ENCODE measurements at regions not wholly inside any gene's neighbourhood (a gene's known extent, or its start where the extent isn't known, plus 50 kb on each side); places are given as distances from the start of the nearest gene placed in this dataset.

- DNase-seq (ENCODE audit: low spot score), result no peak
- no peak overlapping the region for H3K4me3 ChIP-seq
- no peak overlapping the region for H3K27ac ChIP-seq
- TF ChIP-seq, protein P1, sequence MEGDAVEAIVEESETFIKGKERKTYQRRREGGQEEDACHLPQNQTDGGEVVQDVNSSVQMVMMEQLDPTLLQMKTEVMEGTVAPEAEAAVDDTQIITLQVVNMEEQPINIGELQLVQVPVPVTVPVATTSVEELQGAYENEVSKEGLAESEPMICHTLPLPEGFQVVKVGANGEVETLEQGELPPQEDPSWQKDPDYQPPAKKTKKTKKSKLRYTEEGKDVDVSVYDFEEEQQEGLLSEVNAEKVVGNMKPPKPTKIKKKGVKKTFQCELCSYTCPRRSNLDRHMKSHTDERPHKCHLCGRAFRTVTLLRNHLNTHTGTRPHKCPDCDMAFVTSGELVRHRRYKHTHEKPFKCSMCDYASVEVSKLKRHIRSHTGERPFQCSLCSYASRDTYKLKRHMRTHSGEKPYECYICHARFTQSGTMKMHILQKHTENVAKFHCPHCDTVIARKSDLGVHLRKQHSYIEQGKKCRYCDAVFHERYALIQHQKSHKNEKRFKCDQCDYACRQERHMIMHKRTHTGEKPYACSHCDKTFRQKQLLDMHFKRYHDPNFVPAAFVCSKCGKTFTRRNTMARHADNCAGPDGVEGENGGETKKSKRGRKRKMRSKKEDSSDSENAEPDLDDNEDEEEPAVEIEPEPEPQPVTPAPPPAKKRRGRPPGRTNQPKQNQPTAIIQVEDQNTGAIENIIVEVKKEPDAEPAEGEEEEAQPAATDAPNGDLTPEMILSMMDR (IDR thresholded peaks at IDR 0.05), result no peak
Measured at GRCh38 chr10:35927341-35927740, 285.2 kb upstream of the FZD8 start.

DNA sequence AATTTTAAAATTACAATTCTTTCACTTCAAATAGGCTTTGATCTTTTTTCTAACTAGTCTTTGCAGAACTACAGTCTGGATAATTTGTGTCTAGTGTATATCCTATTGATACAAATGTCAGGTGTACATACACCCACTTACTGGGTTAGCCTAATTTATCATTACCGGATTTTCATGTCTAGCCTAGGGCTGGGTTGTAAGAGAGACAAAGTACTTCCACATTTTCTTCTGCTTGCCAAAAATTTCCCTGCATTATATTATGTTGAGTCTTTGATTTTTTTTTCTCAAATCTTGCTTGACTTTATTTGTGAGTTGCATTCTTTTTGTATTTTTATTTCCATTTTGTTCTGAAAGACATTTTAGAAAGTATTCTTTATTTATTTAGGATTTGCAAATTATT lies 284.8 kb upstream of the FZD8 start:
- Histone ChIP-seq H3K27ac (no peak overlapping the region), H3K4me3 (no peak overlapping the region)
- TF ChIP-seq, protein P1 (IDR thresholded peaks at IDR 0.05), result no peak
- no peak for DNase-seq (ENCODE audit: low spot score)

- no peak overlapping the region for H3K27ac ChIP-seq
- DNase-seq (ENCODE audit: low spot score), result no peak
- no peak overlapping the region for H3K4me3 ChIP-seq
- TF ChIP-seq, protein P1 (IDR thresholded peaks at IDR 0.05), result no peak
Measured at GRCh38 chr10:35925493-35925892, 283.4 kb upstream of the FZD8 start.

GRCh38 chr10:35924759-35925158 lies 282.7 kb upstream of the FZD8 start:
- TF ChIP-seq, protein P1 (IDR thresholded peaks at IDR 0.05), result no peak
- no peak overlapping the region for H3K27ac ChIP-seq
- no peak for DNase-seq (ENCODE audit: low spot score)
- no peak overlapping the region for H3K4me3 ChIP-seq

GRCh38 chr10:35922876-35923600 lies 280.9 kb upstream of the FZD8 start:
- TF ChIP-seq, protein P1 (IDR thresholded peaks at IDR 0.05), result no peak
- Histone ChIP-seq H3K27ac (no peak overlapping the region), H3K4me3 (no peak overlapping the region)
- no peak for DNase-seq (ENCODE audit: low spot score)

DNA sequence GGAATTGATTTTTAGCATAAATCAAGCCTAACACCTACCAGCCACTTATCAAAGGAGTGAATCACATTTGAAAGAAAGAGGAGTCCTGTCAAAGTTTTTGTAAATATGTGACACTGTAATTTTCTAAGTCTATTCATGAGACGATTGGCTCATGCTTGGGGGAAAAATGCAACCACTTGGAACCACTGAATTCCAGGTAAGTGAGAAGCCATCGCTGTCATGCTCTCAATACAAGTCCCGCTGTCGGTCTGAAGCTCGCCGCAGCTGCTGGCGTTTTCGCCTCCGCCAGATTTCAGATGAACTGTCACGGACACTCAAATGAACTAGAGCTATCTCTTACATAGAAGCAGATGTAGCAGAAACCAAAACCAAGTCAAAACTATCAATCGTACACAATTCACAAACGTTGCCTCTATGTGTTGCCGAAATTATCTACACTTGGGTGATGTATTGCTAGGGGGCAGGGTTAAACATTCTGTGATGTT lies 279.8 kb upstream of the FZD8 start:
- Histone ChIP-seq H3K27ac (no peak overlapping the region), H3K4me3 (no peak overlapping the region)
- TF ChIP-seq, protein P1 (IDR thresholded peaks at IDR 0.05), result no peak
- no peak for DNase-seq (ENCODE audit: low spot score)

GRCh38 chr10:35916791-35917190 lies 274.7 kb upstream of the FZD8 start:
- H3K27ac ChIP-seq, result no peak overlapping the region
- TF ChIP-seq, protein P1 (IDR thresholded peaks at IDR 0.05), result no peak
- DNase-seq (ENCODE audit: low spot score), result no peak
- H3K4me3 ChIP-seq, result no peak overlapping the region
